Panc1 (cell line): ENCODE measurements at regions not wholly inside any gene's neighbourhood (a gene's known extent, or its start where the extent isn't known, plus 50 kb on each side); places are given as distances from the start of the nearest gene placed in this dataset.

Experiments used
- ATAC-seq: fragments of 200-7000 bp; cut with Tn5 transposase; 2 replicates; pipeline ENCODE4 v1.9.1; 2020; ENCODE audit warnings: mild to moderate bottlenecking, moderate library complexity
- BruUV-seq: library from RNA; stranded (reverse); fragments of 400-500 nt; replicated peaks from 2 replicates; lab custom pipeline; 2021; lab: Mats Ljungman, UMichigan
- CTCF ChIA-PET: fragments of 300-600 bp; sonication (Branson Sonifier 250); formaldehyde crosslinking; loops from one replicate; lab custom pipeline; 2022; ENCODE audit warnings: antibody characterized with exemption; lab: Charles Lee
- POLR2A ChIA-PET: fragments of 300-600 bp; sonication (Branson Sonifier 250); formaldehyde crosslinking; loops from one replicate; lab custom pipeline; 2022; ENCODE audit warnings: antibody characterized with exemption; lab: Charles Lee
- DNase-seq: peaks from one replicate; pipeline ENCODE4 v3.0.0-alpha.2; 2010; ENCODE audit warnings: low read depth, low spot score
- H3K27ac ChIP-seq: 2 replicates; pipeline ENCODE4 v1.5.1; 2011; ENCODE audit warnings: mild to moderate bottlenecking, low read length, inconsistent platforms
- H3K27me3 ChIP-seq: fragments of 200-500 bp; sonication (Bioruptor generic); 2 replicates; pipeline ENCODE4 v1.6.0; 2014; ENCODE audit warnings: low read length, inconsistent platforms; ENCODE audit not compliant: control insufficient read depth, insufficient read depth
- H3K36me3 ChIP-seq: fragments of 200-500 bp; sonication (Bioruptor generic); 2 replicates; pipeline ENCODE4 v1.5.1; 2014; ENCODE audit warnings: inconsistent platforms, mild to moderate bottlenecking, low read length, moderate library complexity; ENCODE audit not compliant: control insufficient read depth, insufficient read depth
- H3K4me1 ChIP-seq: 2 replicates; pipeline ENCODE4 v1.5.1; 2011; ENCODE audit warnings: inconsistent platforms, mild to moderate bottlenecking, low read length, moderate library complexity; ENCODE audit not compliant: control insufficient read depth, insufficient read depth
- H3K4me3 ChIP-seq, 2 experiments: 2 replicates each; pipeline ENCODE4 v1.5.1; 2011 to 2012; ENCODE audit warnings: low read depth in 2 of 2, low read length in 2 of 2, mild to moderate bottlenecking in 2 of 2, inconsistent platforms in 1 of 2, moderate library complexity in 1 of 2
- H3K9me3 ChIP-seq: fragments of 200-500 bp; sonication (Bioruptor generic); 2 replicates; pipeline ENCODE4 v1.5.1; 2014; ENCODE audit warnings: low read depth, mild to moderate bottlenecking, inconsistent platforms, low read length, moderate library complexity; ENCODE audit not compliant: control insufficient read depth, insufficient read depth
- CTCF ChIP-seq: fragments of 450-650 bp; IDR thresholded peaks from 2 replicates; pipeline ENCODE4 v1.5.1; 2017; ENCODE audit warnings: mild to moderate bottlenecking
- POLR2AphosphoS5 ChIP-seq: IDR thresholded peaks from 2 replicates; pipeline ENCODE4 v1.6.1; 2012; ENCODE audit warnings: mild to moderate bottlenecking, low read depth, low read length, moderate library complexity
- SIN3A ChIP-seq: IDR thresholded peaks from 2 replicates; pipeline ENCODE4 v1.6.1; 2012; ENCODE audit warnings: low read depth, mild to moderate bottlenecking, low read length, moderate library complexity, borderline replicate concordance; ENCODE audit not compliant: insufficient read depth
- TCF7L2 ChIP-seq: IDR thresholded peaks from 2 replicates; pipeline ENCODE4 v1.6.1; 2011; ENCODE audit warnings: mild to moderate bottlenecking, low read depth, low read length, inconsistent platforms
- in situ Hi-C: cut with HindIII; loops from 2 replicates; pipeline ENCODE4 v1.10.0; 2016; ENCODE audit warnings: low sequenced_read_pairs, low pct_unique_long_range_greater_than_20kb
- intact Hi-C: fragments of 100-400 bp; cut with micrococcal nuclease; formaldehyde crosslinking; loops from one replicate; pipeline ENCODE4 v1.10.0; 2022; ENCODE audit not compliant: unreplicated experiment
- TF ChIP-seq, protein P1 (sequence below), 2 experiments: IDR thresholded peaks; 2 replicates each; pipeline ENCODE4 v1.6.1; 2011 to 2012; ENCODE audit warnings: low read depth in 2 of 2, control low read depth in 1 of 2, low read length in 1 of 2, mild to moderate bottlenecking in 1 of 2, moderate library complexity in 1 of 2; ENCODE audit not compliant: insufficient read depth in 1 of 2

- ATAC-seq (no peak), DNase-seq (no peak)
- no TSS peak for BruUV-seq
- Histone ChIP-seq H3K9me3 (no peaks in the 10 kb centered on the region), H3K4me3 (no peak overlapping the region), H3K36me3 (no peaks in the 10 kb centered on the region), H3K4me1 (no peaks in the 10 kb centered on the region), H3K27ac (no peak overlapping the region), H3K27me3 (no peaks in the 10 kb centered on the region)
- ChIA-PET POLR2A (no interaction called here), CTCF (no interaction called here)
- in situ Hi-C loops, result no loop called here
- TF ChIP-seq SIN3A, result no peak
- no peak for TF ChIP-seq CTCF
- no peak for TF ChIP-seq TCF7L2
- intact Hi-C loops, result no loop called here
Observed at GRCh38 chr4:157444014-157444413, 223.5 kb downstream of the GRIA2 start.

- BruUV-seq, result no TSS peak
- ATAC-seq (no peak), DNase-seq (no peak)
- POLR2A ChIA-PET, result no interaction called here
- intact Hi-C loops, result no loop called here
- no peak overlapping the region for H3K27ac ChIP-seq
- H3K4me1 ChIP-seq, result no peaks in the 10 kb centered on the region
- CTCF ChIA-PET, result no interaction called here
- no peak overlapping the region for H3K4me3 ChIP-seq
- in situ Hi-C loops, result no loop called here
- no peaks in the 10 kb centered on the region for H3K9me3 ChIP-seq
- no peak for TF ChIP-seq CTCF
- no peak for TF ChIP-seq SIN3A
- TF ChIP-seq POLR2AphosphoS5, result no peak
- TF ChIP-seq, protein P1, sequence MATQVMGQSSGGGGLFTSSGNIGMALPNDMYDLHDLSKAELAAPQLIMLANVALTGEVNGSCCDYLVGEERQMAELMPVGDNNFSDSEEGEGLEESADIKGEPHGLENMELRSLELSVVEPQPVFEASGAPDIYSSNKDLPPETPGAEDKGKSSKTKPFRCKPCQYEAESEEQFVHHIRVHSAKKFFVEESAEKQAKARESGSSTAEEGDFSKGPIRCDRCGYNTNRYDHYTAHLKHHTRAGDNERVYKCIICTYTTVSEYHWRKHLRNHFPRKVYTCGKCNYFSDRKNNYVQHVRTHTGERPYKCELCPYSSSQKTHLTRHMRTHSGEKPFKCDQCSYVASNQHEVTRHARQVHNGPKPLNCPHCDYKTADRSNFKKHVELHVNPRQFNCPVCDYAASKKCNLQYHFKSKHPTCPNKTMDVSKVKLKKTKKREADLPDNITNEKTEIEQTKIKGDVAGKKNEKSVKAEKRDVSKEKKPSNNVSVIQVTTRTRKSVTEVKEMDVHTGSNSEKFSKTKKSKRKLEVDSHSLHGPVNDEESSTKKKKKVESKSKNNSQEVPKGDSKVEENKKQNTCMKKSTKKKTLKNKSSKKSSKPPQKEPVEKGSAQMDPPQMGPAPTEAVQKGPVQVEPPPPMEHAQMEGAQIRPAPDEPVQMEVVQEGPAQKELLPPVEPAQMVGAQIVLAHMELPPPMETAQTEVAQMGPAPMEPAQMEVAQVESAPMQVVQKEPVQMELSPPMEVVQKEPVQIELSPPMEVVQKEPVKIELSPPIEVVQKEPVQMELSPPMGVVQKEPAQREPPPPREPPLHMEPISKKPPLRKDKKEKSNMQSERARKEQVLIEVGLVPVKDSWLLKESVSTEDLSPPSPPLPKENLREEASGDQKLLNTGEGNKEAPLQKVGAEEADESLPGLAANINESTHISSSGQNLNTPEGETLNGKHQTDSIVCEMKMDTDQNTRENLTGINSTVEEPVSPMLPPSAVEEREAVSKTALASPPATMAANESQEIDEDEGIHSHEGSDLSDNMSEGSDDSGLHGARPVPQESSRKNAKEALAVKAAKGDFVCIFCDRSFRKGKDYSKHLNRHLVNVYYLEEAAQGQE (IDR thresholded peaks at IDR 0.05; ENCODE audit: insufficient read depth in 1 of 2, low read depth in 2 of 2, low read length in 1 of 2), result no peak
- no peak for TF ChIP-seq TCF7L2
- no peaks in the 10 kb centered on the region for H3K27me3 ChIP-seq
- no peaks in the 10 kb centered on the region for H3K36me3 ChIP-seq
Observed at GRCh38 chr4:157443537-157443936, 223.0 kb downstream of the GRIA2 start.

- no peaks in the 10 kb centered on the region; the same call in 1 of the 2 replicates for H3K9me3 ChIP-seq
- intact Hi-C loops, result no loop called here
- no peaks in the 10 kb centered on the region for H3K27me3 ChIP-seq
- no peaks in the 10 kb centered on the region for H3K36me3 ChIP-seq
- POLR2A ChIA-PET, result no interaction called here
- BruUV-seq, result no TSS peak
- TF ChIP-seq POLR2AphosphoS5 (no peak), TCF7L2 (no peak), SIN3A (no peak), CTCF (no peak)
- TF ChIP-seq, protein P1 (IDR thresholded peaks at IDR 0.05; ENCODE audit: insufficient read depth in 1 of 2, low read depth in 2 of 2, low read length in 1 of 2), result no peak
- CTCF ChIA-PET, result no interaction called here
- DNase-seq, result no peak
- no peak for ATAC-seq
- no peak overlapping the region for H3K27ac ChIP-seq
- in situ Hi-C loops, result no loop called here
- H3K4me3 ChIP-seq, result no peak overlapping the region
- no peaks in the 10 kb centered on the region for H3K4me1 ChIP-seq
Observed at GRCh38 chr4:157425897-157426296, 205.4 kb downstream of the GRIA2 start.
